Stomach (tissue), 8 donors: ENCODE measurements at regions not wholly inside any gene's neighbourhood (a gene's known extent, or its start where the extent isn't known, plus 50 kb on each side); places are given as distances from the start of the nearest gene placed in this dataset.
A peak's percentile ranks its signal among the peaks of the same experiment; 100 is the strongest.

Experiments
- DNase-seq, 2 donors: peaks; one replicate each; pipeline versions ENCODE4 v3.0.0 to v3.0.0-alpha.2; 2013 to 2019
- H3K27ac ChIP-seq, 5 donors: fragments of 200-600 bp in 4 of 5; sonication (generic) in 4 of 5; one replicate each; pipeline ENCODE4 v1.5.1; 2013 to 2019; ENCODE audit warnings: mild to moderate bottlenecking in 1 of 5, moderate library complexity in 1 of 5
- H3K27me3 ChIP-seq, 3 donors: fragments of 200-600 bp; sonication (generic); one replicate each; pipeline ENCODE4 v1.5.1; 2017 to 2019; ENCODE audit warnings: mixed run types in 1 of 3
- H3K36me3 ChIP-seq, 4 donors: fragments of 200-600 bp; sonication (generic); 1 replicate in 3 of 4; 2 replicates in 1 of 4; pipeline ENCODE4 v1.5.1; 2016 to 2019
- H3K4me1 ChIP-seq, 4 donors: fragments of 200-600 bp; sonication (generic); one replicate each; pipeline ENCODE4 v1.5.1; 2016 to 2019
- H3K4me3 ChIP-seq, 4 donors: fragments of 200-600 bp; sonication (generic) in 3 of 4; one replicate each; pipeline ENCODE4 v1.5.1; 2016 to 2019; ENCODE audit warnings: mild to moderate bottlenecking in 1 of 4
- H3K9me3 ChIP-seq, 4 donors: fragments of 200-600 bp; sonication (generic); one replicate each; pipeline ENCODE4 v1.5.1; 2016 to 2019
- CTCF ChIP-seq, 7 experiments: fragments of 450-650 bp in 4 of 7; fragments of 200-600 bp in 3 of 7; sonication (generic) in 3 of 7; IDR thresholded peaks; one replicate each; pipeline ENCODE4 v1.5.1; 2016 to 2019; ENCODE audit warnings: antibody characterized with exemption in 7 of 7, control low read depth in 2 of 7, mild to moderate bottlenecking in 1 of 7
- EP300 ChIP-seq: sonication (generic); formaldehyde crosslinking; IDR thresholded peaks from one replicate; pipeline ENCODE4 v1.6.1; 2017; ENCODE audit warnings: antibody characterized with exemption
- POLR2A ChIP-seq, 4 donors: fragments of 450-650 bp; IDR thresholded peaks; one replicate each; pipeline ENCODE4 v1.6.1; 2016; ENCODE audit warnings: antibody characterized with exemption in 4 of 4, control low read depth in 2 of 4, mild to moderate bottlenecking in 1 of 4, moderate library complexity in 1 of 4
- POLR2AphosphoS5 ChIP-seq, 3 donors: sonication (generic); formaldehyde crosslinking; IDR thresholded peaks; one replicate each; pipeline ENCODE4 v1.6.1; 2016; ENCODE audit warnings: antibody characterized with exemption in 3 of 3
- WGBS, 5 donors: extraction: QIAGEN DNeasy Blood & Tissue Kit in 3 of 5; methylation state at CpG; one replicate each; pipeline versions ENCODE4 v1.1.5 to v1.1.7; 2013 to 2018; 5-methylcytosine and 5-hydroxymethylcytosine counted together
- intact Hi-C: fragments of 100-400 bp; cut with DNase I; formaldehyde crosslinking; loops from one replicate; pipeline ENCODE4 v1.15.1; 2023; ENCODE audit warnings: low total_unique reads
- donor health status: healthy with polysubstance abuse.
- donor health status: Bipolar disorder and iron deficiency.
- donor health status: healthy.

- peaks cover 0 to 15% (median 8%) of the 10 kb centered on the region in 4 donors for H3K9me3 ChIP-seq
- H3K4me1 ChIP-seq = no peaks in the 10 kb centered on the region
- no peaks in the 10 kb centered on the region for H3K36me3 ChIP-seq
- WGBS, 5 donors = 50 to 82% (median 79%) methylated on average over 1 of the region's 1 CpG
- H3K4me3 ChIP-seq = no peak overlapping the region
- no peak for TF ChIP-seq POLR2A (IDR thresholded peaks at IDR 0.05)
- no peak for TF ChIP-seq EP300
- TF ChIP-seq POLR2AphosphoS5 (IDR thresholded peaks at IDR 0.05) = no peak
- no peak for TF ChIP-seq CTCF (IDR thresholded peaks at IDR 0.05)
- no peak for DNase-seq
- H3K27me3 ChIP-seq = no peaks in the 10 kb centered on the region
- intact Hi-C loops = no loop called here
- no peak overlapping the region for H3K27ac ChIP-seq
Observed at GRCh38 chr13:61144301-61144700, 271.3 kb downstream of the PCDH20 start.

GRCh38 chr13:61142506-61142905, 273.1 kb downstream of the PCDH20 start:
- Histone ChIP-seq H3K4me3 (no peak overlapping the region), H3K27ac (no peak overlapping the region), H3K9me3 (peaks cover 0 to 15% (median 8%) of the 10 kb centered on the region in 4 donors), H3K27me3 (no peaks in the 10 kb centered on the region), H3K36me3 (no peaks in the 10 kb centered on the region), H3K4me1 (no peaks in the 10 kb centered on the region)
- DNase-seq = no peak
- intact Hi-C loops = no loop called here
- no peak for TF ChIP-seq EP300
- no peak for TF ChIP-seq POLR2AphosphoS5 (IDR thresholded peaks at IDR 0.05)
- no peak for TF ChIP-seq CTCF (IDR thresholded peaks at IDR 0.05)
- no peak for TF ChIP-seq POLR2A (IDR thresholded peaks at IDR 0.05)

- DNase-seq = no peak
- Histone ChIP-seq H3K36me3 (no peaks in the 10 kb centered on the region), H3K4me3 (no peak overlapping the region), H3K4me1 (no peaks in the 10 kb centered on the region), H3K9me3 (no peaks in the 10 kb centered on the region), H3K27ac (no peak overlapping the region), H3K27me3 (no peaks in the 10 kb centered on the region)
- TF ChIP-seq POLR2AphosphoS5 (IDR thresholded peaks at IDR 0.05) = no peak
- no peak for TF ChIP-seq CTCF (IDR thresholded peaks at IDR 0.05)
- no peak for TF ChIP-seq EP300
- TF ChIP-seq POLR2A (IDR thresholded peaks at IDR 0.05) = no peak
- intact Hi-C loops = no loop called here
Observed at GRCh38 chr13:61138857-61139256, 276.8 kb downstream of the PCDH20 start.

- 63 to 77% (median 70%) methylated on average over 1 of the region's 1 CpG for WGBS, 5 donors
- TF ChIP-seq POLR2A (IDR thresholded peaks at IDR 0.05) (no peak), CTCF (IDR thresholded peaks at IDR 0.05) (no peak), POLR2AphosphoS5 (IDR thresholded peaks at IDR 0.05) (no peak), EP300 (no peak)
- DNase-seq = peak in 1 of 2 donors; percentile 6
- Histone ChIP-seq H3K27ac (no peak overlapping the region), H3K36me3 (no peaks in the 10 kb centered on the region), H3K9me3 (no peaks in the 10 kb centered on the region), H3K27me3 (no peaks in the 10 kb centered on the region), H3K4me1 (no peaks in the 10 kb centered on the region), H3K4me3 (no peak overlapping the region)
- intact Hi-C loops = no loop called here
Observed at GRCh38 chr13:61136515-61136914, 279.1 kb downstream of the PCDH20 start.
